ENCODE measurements at regions not wholly inside any gene's neighbourhood (a gene's known extent, or its start where the extent isn't known, plus 50 kb on each side); places are given as distances from the start of the nearest gene placed in this dataset.

DNA sequence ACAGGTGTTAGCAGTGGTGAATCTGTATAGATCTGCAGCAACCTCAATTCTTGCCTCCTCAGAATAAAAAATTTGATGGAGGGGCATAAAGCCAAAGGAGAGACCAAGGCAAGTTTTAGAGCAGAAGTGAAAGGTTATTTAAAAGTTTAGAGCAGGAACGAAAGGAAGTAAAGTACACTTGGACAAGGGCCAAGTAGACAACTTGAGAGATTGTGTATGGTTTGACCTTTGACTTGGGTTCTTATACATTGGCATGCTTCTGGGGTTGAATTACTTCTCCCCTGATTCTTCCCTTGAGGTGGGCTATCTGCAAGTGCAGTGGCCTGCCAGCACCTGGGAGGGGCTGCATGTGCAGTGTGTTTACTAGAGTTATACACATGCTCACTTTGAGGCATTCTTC lies 278.8 kb upstream of the NDST3 start:
- Histone ChIP-seq H3K4me1 (no peaks in the 10 kb centered on the region), H3K27ac (no peak overlapping the region), H3K4me3 (no peak overlapping the region), H3K36me3 (ENCODE audit: insufficient read depth in 1 of 2, low read depth in 1 of 2) (no peaks in the 10 kb centered on the region), H3K27me3 (ENCODE audit: insufficient read depth in 3 of 3, low read length in 2 of 3) (no peaks in the 10 kb centered on the region), H3K9me3 (no peaks in the 10 kb centered on the region)
- TF ChIP-seq CTCF (IDR thresholded peaks at IDR 0.05), result no peak
- intact Hi-C loops (cut with DNase I), result no loop called here
- ATAC-seq, result no peak
- WGBS, 3 donors, result 19 to 33% (median 25%) methylated on average over 1 of the region's 1 CpG
- no peak for DNase-seq

DNA sequence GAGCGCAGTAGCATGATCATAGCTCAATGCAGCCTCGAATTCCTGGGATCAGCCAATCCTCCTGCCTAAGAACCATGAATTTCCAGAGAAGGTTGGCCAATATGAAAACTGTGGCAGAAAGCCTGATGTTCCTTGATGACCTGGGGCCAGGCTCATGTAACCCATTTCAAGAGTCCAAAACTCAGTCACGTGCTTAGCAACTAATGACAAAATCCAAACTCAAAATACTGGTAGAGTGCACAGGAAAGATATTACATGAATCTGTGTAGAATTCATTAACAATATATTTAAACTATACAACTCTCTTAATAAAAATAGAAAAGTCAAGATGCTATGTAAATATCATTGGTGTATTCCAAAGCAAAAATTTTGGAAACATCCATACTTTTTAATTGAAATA lies 265.7 kb upstream of the NDST3 start:
- intact Hi-C loops (cut with DNase I), result no loop called here
- Histone ChIP-seq H3K27ac (no peak overlapping the region), H3K27me3 (ENCODE audit: insufficient read depth in 3 of 3, low read length in 2 of 3) (no peaks in the 10 kb centered on the region), H3K36me3 (ENCODE audit: insufficient read depth in 1 of 2, low read depth in 1 of 2) (no peaks in the 10 kb centered on the region), H3K9me3 (no peaks in the 10 kb centered on the region), H3K4me3 (no peak overlapping the region), H3K4me1 (no peaks in the 10 kb centered on the region)
- WGBS, 3 donors, result 47 to 75% (median 58%) methylated on average over 3 of the region's 3 CpGs
- no peak for DNase-seq
- no peak for ATAC-seq
- TF ChIP-seq CTCF (IDR thresholded peaks at IDR 0.05), result no peak

DNA sequence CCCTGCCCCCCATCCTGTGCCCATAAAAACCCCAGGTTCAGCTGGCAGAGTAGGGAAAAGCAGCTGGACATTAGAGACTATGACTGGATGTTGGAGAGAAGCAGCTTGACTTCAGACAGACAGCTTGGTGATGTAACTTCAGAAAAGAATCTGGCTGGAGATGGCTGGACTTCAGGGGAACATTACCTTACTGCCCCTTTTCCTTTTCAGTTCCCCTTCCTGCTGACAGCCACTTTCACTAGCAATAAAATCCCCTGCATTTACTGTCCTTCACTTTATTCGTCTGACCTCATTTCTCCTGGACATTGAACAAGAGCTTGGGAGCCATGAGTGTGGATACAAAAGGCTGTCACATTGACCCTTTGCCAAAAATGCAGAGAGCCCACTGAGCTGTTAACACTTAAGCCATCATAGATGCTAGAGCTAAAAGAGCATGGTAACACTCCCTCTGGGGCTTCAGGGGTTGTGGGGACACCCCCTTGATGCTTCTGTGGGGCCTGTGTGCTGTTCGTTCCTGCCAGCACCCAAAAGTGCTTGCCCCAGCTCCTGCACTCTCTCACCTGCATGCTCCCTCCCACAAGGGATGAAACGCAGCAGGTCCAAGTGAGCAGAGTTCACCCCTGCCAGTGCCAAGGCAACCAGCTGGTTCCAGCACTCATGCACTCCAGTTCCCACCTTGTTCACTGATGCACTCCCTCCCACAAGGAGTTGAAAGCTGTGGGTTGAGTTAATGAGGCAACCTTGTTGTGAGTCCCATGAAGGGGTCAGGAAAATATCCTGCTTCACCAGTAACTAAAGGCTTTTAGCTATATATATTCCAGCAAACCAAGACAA lies 263.8 kb upstream of the NDST3 start:
- Histone ChIP-seq H3K4me3 (no peak overlapping the region), H3K27me3 (ENCODE audit: insufficient read depth in 3 of 3, low read length in 2 of 3) (no peaks in the 10 kb centered on the region), H3K27ac (no peak overlapping the region), H3K4me1 (no peaks in the 10 kb centered on the region), H3K36me3 (ENCODE audit: insufficient read depth in 1 of 2, low read depth in 1 of 2) (no peaks in the 10 kb centered on the region), H3K9me3 (no peaks in the 10 kb centered on the region)
- peak in 1 of 2 donors; percentile 23 for DNase-seq
- WGBS, 3 donors, result 39 to 59% (median 44%) methylated on average over 3 of the region's 3 CpGs
- intact Hi-C loops (cut with DNase I), result no loop called here
- no peak for TF ChIP-seq CTCF (IDR thresholded peaks at IDR 0.05)
- ATAC-seq, result no peak

GRCh38 chr4:117771647-117772337 lies 262.5 kb upstream of the NDST3 start:
- Histone ChIP-seq H3K36me3 (ENCODE audit: insufficient read depth in 1 of 2, low read depth in 1 of 2) (no peaks in the 10 kb centered on the region), H3K27me3 (ENCODE audit: insufficient read depth in 3 of 3, low read length in 2 of 3) (no peaks in the 10 kb centered on the region), H3K4me1 (no peaks in the 10 kb centered on the region), H3K9me3 (no peaks in the 10 kb centered on the region), H3K4me3 (no peak overlapping the region), H3K27ac (no peak overlapping the region)
- no peak for TF ChIP-seq CTCF (IDR thresholded peaks at IDR 0.05)
- WGBS, 3 donors, result 59 to 78% (median 78%) methylated on average over 6 of the region's 6 CpGs
- no peak for ATAC-seq
- DNase-seq, result no peak
- intact Hi-C loops (cut with DNase I), result no loop called here
